RWPE2 (cell line): ENCODE measurements at regions not wholly inside any gene's neighbourhood (a gene's known extent, or its start where the extent isn't known, plus 50 kb on each side); places are given as distances from the start of the nearest gene placed in this dataset.

Source experiments
- ATAC-seq: fragments of 200-7000 bp; cut with Tn5 transposase; 3 replicates; pipeline ENCODE4 v1.9.1; 2021; ENCODE audit warnings: low read depth
- DNase-seq: peaks from one replicate; pipeline ENCODE4 v3.0.0-alpha.2; 2020; ENCODE audit warnings: low spot score
- H3K27ac ChIP-seq: fragments of 450-650 bp; 2 replicates; pipeline ENCODE4 v1.5.1; 2017; ENCODE audit warnings: mild to moderate bottlenecking; ENCODE audit not compliant: poor library complexity, severe bottlenecking
- H3K27me3 ChIP-seq: fragments of 250-450 bp; sonication (Bioruptor Pico); 2 replicates; pipeline ENCODE4 v1.5.1; 2021; ENCODE audit warnings: mild to moderate bottlenecking, moderate library complexity; ENCODE audit not compliant: insufficient read depth, poor library complexity, severe bottlenecking
- H3K36me3 ChIP-seq: fragments of 250-450 bp; sonication (Bioruptor Pico); 2 replicates; pipeline ENCODE4 v1.5.1; 2020; ENCODE audit warnings: low read depth, mild to moderate bottlenecking, moderate library complexity
- H3K4me1 ChIP-seq: fragments of 250-450 bp; sonication (Bioruptor Pico); 2 replicates; pipeline ENCODE4 v1.5.1; 2021; ENCODE audit warnings: mild to moderate bottlenecking, moderate library complexity; ENCODE audit not compliant: insufficient read depth, poor library complexity, severe bottlenecking
- H3K4me3 ChIP-seq: fragments of 250-450 bp; sonication (Bioruptor Pico); 2 replicates; pipeline ENCODE4 v1.5.1; 2021; ENCODE audit warnings: mild to moderate bottlenecking, moderate library complexity; ENCODE audit not compliant: severe bottlenecking
- H3K9me3 ChIP-seq: fragments of 250-450 bp; sonication (Bioruptor Pico); 2 replicates; pipeline ENCODE4 v1.5.1; 2021; ENCODE audit warnings: mild to moderate bottlenecking, moderate library complexity; ENCODE audit not compliant: severe bottlenecking
- CTCF ChIP-seq: fragments of 450-650 bp; IDR thresholded peaks from one replicate; pipeline ENCODE4 v1.5.1; 2017; ENCODE audit warnings: mild to moderate bottlenecking, moderate library complexity; ENCODE audit not compliant: poor library complexity, severe bottlenecking

GRCh38 chr13:63209330-63210017, 1793.8 kb upstream of the PCDH20 start:
- H3K4me3 ChIP-seq, result no peak overlapping the region
- no peaks in the 10 kb centered on the region for H3K27me3 ChIP-seq
- ATAC-seq (no peak), DNase-seq (no peak)
- H3K9me3 ChIP-seq, result no peaks in the 10 kb centered on the region
- TF ChIP-seq CTCF, result no peak
- no peaks in the 10 kb centered on the region for H3K4me1 ChIP-seq
- H3K36me3 ChIP-seq, result no peaks in the 10 kb centered on the region
- H3K27ac ChIP-seq, result no peak overlapping the region

- DNase-seq (no peak), ATAC-seq (no peak)
Observed at GRCh38 chr13:63208826-63209225, 1793.2 kb upstream of the PCDH20 start.

GRCh38 chr13:63206461-63206860, 1790.8 kb upstream of the PCDH20 start:
- no peak for TF ChIP-seq CTCF
- Histone ChIP-seq H3K36me3 (no peaks in the 10 kb centered on the region), H3K4me3 (no peak overlapping the region), H3K27me3 (no peaks in the 10 kb centered on the region), H3K9me3 (no peaks in the 10 kb centered on the region), H3K27ac (no peak overlapping the region), H3K4me1 (no peaks in the 10 kb centered on the region)
- ATAC-seq, result no peak
- no peak for DNase-seq

More at GRCh38 chr13:63208826-63209225, 1793.2 kb upstream of the PCDH20 start:
- Histone ChIP-seq H3K27ac (no peak overlapping the region), H3K27me3 (no peaks in the 10 kb centered on the region), H3K9me3 (no peaks in the 10 kb centered on the region), H3K36me3 (no peaks in the 10 kb centered on the region), H3K4me3 (no peak overlapping the region), H3K4me1 (no peaks in the 10 kb centered on the region)
- TF ChIP-seq CTCF, result no peak

GRCh38 chr13:63201493-63201892, 1785.8 kb upstream of the PCDH20 start:
- no peaks in the 10 kb centered on the region for H3K9me3 ChIP-seq
- ATAC-seq (no peak), DNase-seq (no peak)
- no peaks in the 10 kb centered on the region for H3K36me3 ChIP-seq
- no peak overlapping the region for H3K27ac ChIP-seq
- H3K27me3 ChIP-seq, result no peaks in the 10 kb centered on the region
- no peak for TF ChIP-seq CTCF
- H3K4me3 ChIP-seq, result no peak overlapping the region
- H3K4me1 ChIP-seq, result no peaks in the 10 kb centered on the region

GRCh38 chr13:63199508-63199907, 1783.9 kb upstream of the PCDH20 start:
- no peak overlapping the region for H3K27ac ChIP-seq
- H3K36me3 ChIP-seq, result no peaks in the 10 kb centered on the region
- no peak for TF ChIP-seq CTCF
- no peaks in the 10 kb centered on the region for H3K27me3 ChIP-seq
- H3K4me1 ChIP-seq, result no peaks in the 10 kb centered on the region
- DNase-seq (no peak), ATAC-seq (no peak)
- no peak overlapping the region for H3K4me3 ChIP-seq
- H3K9me3 ChIP-seq, result no peaks in the 10 kb centered on the region
